Esophagus mucosa (tissue), 1 donor: ENCODE measurements at regions not wholly inside any gene's neighbourhood (a gene's known extent, or its start where the extent isn't known, plus 50 kb on each side); places are given as distances from the start of the nearest gene placed in this dataset.
A peak's percentile ranks its signal among the peaks of the same experiment; 100 is the strongest.

Experiments used
- ATAC-seq: fragments of 200-7000 bp; cut with Tn5 transposase; one replicate; pipeline ENCODE4 v1.9.1; 2020
- donor health status: DM: yes; HTN: yes; CAD: no.

- ATAC-seq: no peak
Observed at GRCh38 chr6:87847135-87847829, 145.2 kb upstream of the AKIRIN2 start.

GRCh38 chr6:87846434-87846833, 144.4 kb upstream of the AKIRIN2 start:
- ATAC-seq: peak; percentile 57

- ATAC-seq: no peak
Observed at GRCh38 chr6:87840324-87840723, 138.3 kb upstream of the AKIRIN2 start.

GRCh38 chr6:87837876-87838275, 135.8 kb upstream of the AKIRIN2 start:
- ATAC-seq: no peak

GRCh38 chr6:87837444-87837843, 135.4 kb upstream of the AKIRIN2 start:
- peak; percentile 44 for ATAC-seq

GRCh38 chr6:87832025-87832825, 130.2 kb upstream of the AKIRIN2 start:
- peak; percentile 37 for ATAC-seq

- no peak for ATAC-seq
Observed at GRCh38 chr6:87830907-87831306, 128.9 kb upstream of the AKIRIN2 start.

- ATAC-seq: no peak
Observed at GRCh38 chr6:87829622-87830121, 127.6 kb upstream of the AKIRIN2 start.

- ATAC-seq: no peak
Observed at GRCh38 chr6:87828044-87828443, 126.0 kb upstream of the AKIRIN2 start.

- ATAC-seq: no peak
Observed at GRCh38 chr6:87827346-87827745, 125.3 kb upstream of the AKIRIN2 start.

GRCh38 chr6:87826424-87826823, 124.4 kb upstream of the AKIRIN2 start:
- ATAC-seq: no peak

GRCh38 chr6:87825821-87826221, 123.8 kb upstream of the AKIRIN2 start:
- ATAC-seq: no peak

- ATAC-seq: peak; percentile 39
Observed at GRCh38 chr6:87824958-87825491, 123.0 kb upstream of the AKIRIN2 start.

GRCh38 chr6:87822011-87822410, 120.0 kb upstream of the AKIRIN2 start:
- ATAC-seq: no peak

- no peak for ATAC-seq
Observed at GRCh38 chr6:87820343-87820984, 118.4 kb upstream of the AKIRIN2 start.

GRCh38 chr6:87817183-87817582, 115.2 kb upstream of the AKIRIN2 start:
- no peak for ATAC-seq

GRCh38 chr6:87815449-87815848, 113.4 kb upstream of the AKIRIN2 start:
- peak; percentile 49 for ATAC-seq

- ATAC-seq: peak; percentile 98
Observed at GRCh38 chr6:87808005-87808757, 106.1 kb upstream of the AKIRIN2 start.

- ATAC-seq: no peak
Observed at GRCh38 chr6:87807475-87807874, 105.4 kb upstream of the AKIRIN2 start.

GRCh38 chr6:87806635-87807034, 104.6 kb upstream of the AKIRIN2 start:
- no peak for ATAC-seq

GRCh38 chr6:87806099-87806498, 104.1 kb upstream of the AKIRIN2 start:
- no peak for ATAC-seq

GRCh38 chr6:87803791-87804190, 101.8 kb upstream of the AKIRIN2 start:
- ATAC-seq: no peak
